NCI-H82 treated with DMSO at 0.1 percent for 48 hours (cell line): ENCODE measurements at regions not wholly inside any gene's neighbourhood (a gene's known extent, or its start where the extent isn't known, plus 50 kb on each side); places are given as distances from the start of the nearest gene placed in this dataset.

Experiments
- DNase-seq: peaks from one replicate; lab custom pipeline; 2025; ENCODE audit not compliant: unreplicated experiment; lab: John Stamatoyannopoulos, UW

DNA sequence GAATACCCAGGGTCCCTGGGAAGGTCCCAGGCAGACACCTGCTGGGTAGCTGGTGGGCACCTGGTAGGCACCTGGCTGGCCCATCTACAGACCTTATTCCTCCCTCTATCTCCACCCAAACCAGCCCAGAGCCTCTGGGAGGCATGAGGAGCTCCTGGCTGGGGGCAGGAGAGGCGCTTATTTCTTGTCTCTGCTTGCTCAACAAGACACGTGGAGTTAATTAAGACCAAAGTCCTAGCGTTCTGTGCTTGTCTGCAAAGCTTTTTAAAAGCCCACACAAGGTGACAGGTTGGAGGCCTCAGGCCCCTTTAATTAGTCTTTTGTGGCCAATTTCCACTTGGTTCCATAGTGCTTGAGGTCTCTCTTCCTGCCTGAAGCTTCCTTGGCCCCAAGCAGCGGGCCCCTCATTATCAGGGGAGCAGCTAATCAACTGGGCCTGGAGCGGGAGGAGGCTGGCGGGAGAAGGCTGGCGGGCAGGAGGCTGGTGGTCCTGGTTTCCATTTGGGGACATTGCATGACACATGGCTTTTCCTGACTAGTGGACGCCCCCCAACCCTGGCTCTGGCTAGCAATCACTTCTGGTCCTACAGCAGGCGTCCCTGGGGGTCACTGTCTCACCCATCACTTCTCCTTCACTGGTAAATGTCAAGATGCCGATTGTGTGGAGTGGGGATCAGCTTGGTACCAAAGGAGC is 65.4 kb upstream of the HDAC4 start:
- no peak for DNase-seq

DNA sequence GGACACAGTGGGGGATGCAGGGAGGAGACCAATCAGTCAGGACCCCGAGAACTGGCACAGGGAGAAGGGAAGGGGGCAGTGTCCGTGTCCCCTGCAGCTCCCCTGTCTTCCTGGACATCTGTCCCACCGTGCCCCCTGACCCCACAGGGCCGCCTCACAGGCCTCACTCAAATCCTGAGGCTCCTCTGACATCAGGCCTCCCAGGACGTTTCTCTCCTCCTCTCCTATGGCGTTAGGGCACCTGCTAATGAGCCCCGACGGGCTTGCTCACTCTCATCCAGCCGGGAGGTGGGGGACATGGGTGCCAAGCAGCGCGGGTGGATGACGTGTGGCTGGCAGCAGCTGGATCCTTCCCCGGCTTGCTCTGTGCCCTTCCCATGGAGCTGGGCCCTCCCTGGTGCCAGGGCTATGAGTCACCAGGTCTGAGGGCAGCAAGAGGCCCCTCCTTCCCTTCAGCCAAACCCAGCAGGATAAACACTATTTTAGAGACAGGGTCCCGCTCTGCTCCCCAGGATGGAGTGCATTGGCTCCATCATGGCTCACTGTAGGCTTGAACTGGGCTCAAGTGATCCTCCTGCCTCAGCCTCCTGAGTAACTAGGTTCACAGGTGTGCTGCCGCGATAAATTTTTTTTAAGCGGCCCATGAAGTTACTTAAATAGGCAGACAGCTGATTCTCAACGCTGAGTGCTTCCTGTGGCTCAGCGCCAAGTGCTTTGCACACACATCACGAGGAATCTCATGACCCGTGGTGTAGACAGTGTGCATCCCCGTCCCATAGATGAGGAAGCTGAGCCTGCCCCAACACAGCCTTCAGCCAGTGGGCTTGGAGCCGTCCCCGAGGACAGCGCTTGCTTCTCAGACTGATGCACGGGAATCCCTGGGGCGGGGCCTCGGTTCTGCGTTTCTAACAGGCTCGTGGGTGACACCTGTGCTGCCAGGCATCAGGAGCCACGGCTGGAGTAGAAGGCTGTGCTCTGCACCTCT is 64.5 kb upstream of the HDAC4 start:
- DNase-seq = no peak

DNA sequence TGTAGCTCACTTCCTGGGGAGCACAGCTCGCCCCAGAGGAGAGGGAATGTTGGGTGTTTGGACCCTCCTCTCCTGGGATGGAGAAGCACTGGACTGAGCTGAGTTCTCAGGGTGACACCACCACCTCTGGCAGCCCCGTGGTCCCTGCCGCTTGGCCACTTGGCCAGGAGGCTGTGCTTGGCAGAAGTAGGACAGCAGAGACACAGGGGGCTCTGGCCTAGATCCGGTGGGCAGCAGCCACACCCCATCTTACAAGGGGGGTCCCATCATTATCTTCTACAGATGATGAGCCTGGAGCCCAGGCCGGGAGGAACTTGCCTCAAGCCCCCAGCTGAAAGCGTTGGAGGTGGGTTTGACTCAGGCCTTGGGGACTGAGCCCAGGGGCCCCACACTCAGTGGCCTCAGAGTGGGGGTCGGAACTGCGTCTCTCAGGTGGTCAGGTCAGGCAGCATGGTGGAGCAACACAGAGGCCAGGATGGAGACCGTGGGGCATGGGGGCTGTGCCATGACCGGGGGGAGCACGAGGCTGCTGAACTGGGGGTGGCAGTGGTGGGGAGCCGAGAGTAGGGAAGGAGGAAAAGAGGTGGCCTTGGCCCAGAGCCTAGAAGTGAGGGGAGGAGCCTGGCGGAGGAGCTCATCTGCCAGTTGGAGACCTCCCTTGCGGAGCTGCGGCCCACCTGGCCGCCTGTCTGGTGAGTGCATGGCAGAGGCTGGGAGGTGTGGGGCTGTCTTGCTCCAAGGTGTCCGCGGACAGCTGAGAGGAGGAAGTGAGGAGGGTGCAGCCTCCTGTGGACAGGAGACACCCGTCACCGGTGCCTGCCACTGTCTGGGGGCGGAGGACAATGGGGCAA is 63.6 kb upstream of the HDAC4 start:
- no peak for DNase-seq

DNA sequence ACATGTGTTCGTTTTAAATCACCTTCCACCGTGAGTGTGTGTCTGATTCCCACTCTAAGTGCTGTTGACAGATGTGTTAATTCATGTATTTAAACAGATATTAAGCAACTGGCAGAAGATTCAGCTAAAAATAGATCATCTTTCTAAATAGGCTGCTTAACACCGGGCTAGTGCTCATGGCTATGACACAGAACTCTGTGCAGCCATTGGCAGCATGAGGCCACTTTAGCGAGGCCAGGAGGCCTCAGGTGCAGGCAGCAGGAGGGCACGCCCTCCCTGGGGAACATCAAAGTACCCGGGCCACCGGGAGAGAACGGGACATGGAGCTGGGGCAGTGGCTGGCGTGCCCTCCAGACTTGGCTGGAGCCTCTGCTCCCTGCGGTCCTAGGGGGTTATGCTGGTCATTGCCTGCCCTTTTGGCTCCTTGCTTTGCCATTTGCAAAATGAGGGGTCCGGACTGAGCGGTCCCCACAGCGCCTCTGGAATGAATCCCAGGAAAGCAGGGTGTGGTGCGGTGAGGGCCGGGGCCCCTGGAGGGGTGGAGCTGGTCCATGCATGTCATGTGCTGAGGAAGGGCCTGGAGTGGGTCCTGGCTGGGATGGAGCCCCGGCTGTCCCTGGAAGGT is 62.8 kb upstream of the HDAC4 start:
- DNase-seq = no peak

DNA sequence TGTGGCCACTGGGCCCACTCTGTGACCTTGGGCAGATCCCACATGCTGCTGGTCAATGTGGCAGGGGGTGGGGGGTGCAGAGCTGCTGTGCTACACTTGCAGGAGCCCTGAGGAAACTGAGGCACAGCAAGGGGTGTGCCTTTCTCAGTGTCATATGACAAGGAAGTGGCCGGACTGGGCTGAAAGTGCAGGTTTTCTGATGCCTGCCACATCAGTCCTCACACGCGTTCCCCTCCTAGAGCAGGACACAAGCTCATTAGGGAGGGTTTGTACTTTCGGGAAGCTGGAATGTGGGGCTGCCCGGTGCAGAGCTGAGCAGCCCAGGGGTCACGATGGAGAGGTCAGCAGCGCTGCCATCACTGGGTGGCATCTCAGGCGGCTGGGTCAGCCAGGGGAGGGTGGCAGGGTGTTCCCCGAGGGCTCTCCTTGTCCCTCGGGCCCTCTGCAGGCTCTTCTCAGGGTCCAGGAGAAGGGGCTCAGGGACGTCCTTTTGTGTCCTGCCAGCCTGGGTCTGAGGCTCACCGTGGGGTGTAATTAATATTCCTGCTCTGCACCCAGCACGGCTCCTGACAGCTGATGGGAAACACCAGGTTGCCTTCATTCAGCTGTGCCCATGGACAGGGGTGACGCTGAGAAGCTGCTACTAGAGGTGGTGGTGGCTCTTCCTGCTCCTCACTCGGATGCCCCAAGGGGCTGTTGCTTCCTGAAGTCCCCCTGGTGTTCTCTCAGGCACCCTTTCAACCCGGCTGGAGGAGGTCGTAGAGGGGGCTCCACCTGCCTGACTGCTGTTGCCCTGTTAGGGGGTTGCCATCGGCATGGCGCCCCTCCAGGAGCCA is 62.1 kb upstream of the HDAC4 start:
- DNase-seq = no peak

DNA sequence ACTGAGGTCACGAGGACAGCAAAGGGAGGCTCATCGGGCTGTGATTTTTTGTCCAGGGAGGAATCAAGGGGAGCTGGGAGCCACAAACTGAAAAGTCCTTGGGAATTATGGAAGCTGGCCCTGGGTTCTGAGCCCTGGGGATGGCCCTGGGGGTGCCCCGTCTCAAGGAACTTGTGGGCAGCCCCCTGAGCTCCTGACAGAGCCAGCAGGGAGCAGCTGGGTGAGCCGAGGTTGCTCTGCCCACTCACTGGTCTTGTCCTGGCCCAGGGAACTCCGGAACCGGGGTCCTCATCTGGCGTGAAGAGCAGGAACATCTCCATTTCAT is 61.3 kb upstream of the HDAC4 start:
- no peak for DNase-seq

DNA sequence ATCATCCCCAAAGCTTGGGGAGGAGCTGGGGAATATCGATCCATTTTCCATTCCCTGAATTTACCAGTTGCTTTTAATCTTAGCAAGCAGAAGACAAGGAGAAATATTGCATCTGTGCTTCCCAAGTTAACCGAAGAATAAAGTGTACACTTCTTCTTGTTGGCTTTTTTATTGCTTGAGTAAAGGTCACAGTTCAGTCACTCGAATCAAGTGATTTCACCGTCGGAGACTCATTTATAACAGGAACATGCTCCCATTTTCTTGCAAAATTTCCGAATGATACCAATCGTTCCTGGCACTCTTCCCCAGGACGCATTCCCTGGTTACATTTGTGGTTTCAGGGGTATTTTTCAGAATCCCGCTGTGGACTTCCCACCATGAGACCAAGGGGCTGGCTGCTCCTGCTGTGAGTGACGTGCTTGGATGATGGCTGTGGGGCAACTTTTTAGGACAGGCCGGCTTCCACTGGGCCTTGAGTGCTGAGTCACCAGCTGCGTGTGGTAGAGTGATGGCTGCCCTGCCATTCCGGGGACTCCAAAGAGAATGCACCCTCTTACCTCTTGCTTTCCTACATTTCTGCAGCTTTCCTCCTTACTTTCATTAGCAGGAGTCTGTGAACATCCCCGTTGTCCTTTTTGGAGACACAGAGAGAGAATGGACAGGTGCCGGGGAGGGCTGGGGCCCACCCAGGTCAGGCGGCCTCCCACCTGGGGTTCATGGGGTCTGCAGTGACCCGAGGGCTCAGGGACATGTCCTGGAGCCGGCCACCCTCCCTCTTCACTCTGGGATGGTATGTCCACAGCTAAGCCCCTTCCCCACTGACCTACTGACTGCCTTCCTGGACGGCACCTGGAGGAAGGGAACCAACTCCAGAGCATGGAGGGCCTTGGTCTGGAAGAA is 60.7 kb upstream of the HDAC4 start:
- DNase-seq = no peak

DNA sequence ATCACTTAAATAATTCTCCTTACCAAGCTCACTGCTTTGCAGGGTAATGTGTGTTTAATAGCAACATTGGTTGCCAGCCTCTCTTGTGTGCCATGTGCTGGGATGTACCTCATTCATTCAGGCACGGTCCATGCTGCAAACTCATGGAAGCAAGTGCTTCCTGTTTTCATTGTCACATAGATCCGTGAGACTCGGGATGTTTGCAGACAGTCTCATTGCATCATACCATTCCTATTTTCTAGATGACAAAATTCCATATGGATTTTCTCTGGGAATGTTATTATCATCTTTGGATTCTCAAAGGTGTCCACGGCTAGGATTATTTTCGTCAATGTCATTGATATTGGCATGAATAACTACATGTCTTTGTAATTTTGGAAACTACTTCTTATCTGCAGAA is 60.0 kb upstream of the HDAC4 start:
- no peak for DNase-seq

DNA sequence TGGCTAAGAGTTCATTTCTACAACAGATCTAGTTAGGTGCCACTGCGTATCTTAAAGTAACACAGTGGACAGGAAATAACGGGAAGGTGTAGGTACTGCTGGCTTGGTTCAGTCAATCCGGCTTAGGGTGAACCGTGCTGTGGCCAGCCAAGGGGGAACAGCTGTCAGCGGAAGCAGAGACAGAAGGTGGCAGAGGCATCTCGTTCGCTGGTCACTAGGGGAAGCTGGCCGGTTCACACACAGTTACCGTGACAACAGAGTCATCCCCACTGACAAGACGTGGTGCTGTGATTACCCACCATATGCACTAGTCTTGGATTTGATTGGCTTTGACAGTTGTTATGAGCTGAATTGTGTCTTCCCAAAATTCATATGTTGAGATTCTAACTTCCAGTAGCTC is 58.8 kb upstream of the HDAC4 start:
- no peak for DNase-seq

DNA sequence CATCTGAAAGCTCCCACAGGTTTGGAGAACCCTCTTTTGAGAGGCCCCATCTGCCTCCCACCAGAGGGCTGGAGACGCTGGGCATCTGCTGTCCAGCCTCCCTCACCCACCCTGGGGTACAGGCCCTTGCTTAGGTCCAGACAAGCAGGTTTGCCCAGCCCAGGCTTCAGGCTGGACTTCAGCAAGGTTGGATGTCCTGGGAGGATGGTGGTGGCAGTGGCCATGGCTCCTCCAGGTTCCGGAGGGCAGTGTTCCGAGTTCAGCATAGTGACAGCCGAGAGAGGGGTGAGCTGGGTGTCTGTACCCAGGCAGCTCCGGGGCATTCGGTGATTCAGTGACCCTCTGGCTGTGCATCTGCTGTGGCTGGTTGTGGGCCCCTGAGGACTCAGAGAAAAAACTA is 58.2 kb upstream of the HDAC4 start:
- no peak for DNase-seq

DNA sequence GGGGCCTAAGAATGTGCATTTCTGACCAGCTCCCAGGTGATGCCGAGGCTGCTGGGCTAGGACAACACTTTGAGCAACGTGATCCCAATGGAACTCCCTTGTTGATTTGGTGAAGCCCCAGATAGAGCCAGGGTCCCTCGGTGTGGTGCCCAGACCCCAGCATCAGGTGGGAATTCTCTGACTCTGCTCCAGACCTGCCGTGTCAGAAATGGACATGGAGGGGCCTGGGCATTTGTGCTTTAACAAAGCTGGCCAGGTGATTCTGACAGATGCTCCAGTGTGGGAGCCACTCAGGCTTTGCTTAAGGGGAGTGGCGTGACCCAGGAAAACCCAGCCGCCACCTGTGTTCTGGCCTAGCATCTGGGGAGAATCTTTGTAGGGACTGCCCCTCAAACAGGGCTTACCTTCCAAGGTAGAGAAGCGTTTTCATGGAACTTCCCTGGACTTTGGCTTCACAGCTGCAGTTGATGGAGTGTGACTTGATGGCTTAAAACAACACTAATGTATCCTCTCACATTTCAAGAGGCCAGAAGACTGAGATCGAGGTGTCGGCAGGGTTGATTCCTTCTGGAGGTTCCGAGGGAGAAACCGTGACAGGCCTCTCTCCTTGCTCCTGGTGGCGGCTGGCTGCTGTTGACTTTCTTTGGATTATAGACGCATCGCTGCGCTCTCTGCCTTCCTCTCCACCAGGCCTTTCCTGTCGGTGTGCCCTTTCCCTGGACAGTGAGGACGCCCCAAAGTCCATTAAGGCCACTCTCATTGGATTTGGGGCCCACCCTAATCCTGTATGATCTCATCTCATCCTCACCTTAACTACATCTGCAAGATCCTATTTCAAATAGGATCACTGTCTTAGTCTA is 57.0 kb upstream of the HDAC4 start:
- no peak for DNase-seq

DNA sequence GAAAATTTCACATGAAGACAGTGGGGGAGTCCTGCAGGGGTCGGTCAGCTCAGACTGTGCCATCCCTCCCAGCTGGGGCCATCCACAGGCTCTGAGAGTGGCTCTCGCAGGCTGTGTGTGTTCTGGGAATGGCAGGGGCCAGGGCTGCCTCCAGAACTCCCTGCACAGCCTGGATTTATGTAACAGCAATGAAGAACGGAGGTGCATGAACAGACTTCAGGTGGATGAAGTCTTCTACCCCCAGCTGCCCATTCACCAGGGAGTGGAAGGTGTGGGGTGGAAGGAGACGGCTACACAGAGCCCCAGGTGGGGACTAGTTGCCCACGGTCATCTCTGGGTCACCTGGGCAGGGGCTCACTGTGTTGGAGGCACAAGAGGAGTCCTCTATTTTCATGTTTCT is 56.1 kb upstream of the HDAC4 start:
- no peak for DNase-seq

DNA sequence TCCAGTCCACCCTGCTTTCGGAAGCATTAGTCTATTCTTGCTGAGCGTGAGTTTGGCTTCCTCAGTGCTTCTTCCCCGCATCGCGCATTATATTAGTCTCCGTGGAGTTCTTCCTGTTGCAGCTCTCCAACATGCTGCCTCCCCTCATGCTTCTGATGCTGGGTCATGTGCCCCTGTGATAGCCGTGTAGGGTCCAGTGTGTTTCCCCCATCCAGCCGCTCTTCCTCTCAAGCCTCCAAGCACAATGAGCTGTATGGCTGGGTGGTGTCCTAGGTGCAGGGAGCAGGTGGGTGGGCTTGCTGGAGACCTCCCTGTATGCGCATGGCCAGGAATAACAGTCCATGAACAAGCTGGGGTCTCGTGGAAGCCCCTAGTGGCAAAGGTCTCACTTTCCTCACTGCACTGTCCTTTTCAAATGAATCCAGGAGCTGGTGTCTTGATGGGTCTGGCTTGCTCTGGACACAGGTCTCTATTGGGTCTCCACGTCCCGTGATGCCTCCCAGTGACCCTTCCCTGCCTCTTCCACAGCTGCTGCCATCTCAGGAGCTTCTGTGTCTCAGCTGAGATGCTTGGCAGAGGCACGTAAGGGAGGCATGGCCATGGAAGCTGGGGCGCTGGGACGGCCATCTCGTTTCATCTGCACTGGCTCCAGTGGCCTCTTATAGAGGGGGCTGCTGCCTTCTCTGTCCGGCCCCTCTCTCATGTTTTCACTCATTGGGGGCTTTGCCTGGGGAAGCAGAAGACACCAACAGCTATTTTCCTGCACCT is 54.8 kb upstream of the HDAC4 start:
- no peak for DNase-seq

DNA sequence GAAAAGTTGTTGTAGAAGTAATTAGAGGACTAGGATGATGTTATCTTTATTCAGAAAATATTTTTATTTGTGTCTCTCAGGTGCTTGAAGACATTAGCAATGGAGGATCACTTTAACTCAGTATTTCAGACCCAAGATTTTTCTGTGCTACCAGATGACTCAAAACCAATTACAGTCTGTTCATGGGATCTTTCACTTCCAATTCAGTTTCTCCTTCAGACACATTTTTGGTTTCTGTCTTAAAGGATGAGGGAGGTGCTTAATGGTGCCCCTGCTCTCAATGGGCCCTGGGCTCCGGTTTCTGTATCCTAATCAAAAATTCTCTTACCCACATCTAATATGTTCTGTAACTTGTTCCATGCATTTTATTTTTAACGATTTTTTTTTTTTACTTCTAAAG is 53.7 kb upstream of the HDAC4 start:
- DNase-seq = no peak
